GM18508 (cell line): ENCODE measurements at regions not wholly inside any gene's neighbourhood (a gene's known extent, or its start where the extent isn't known, plus 50 kb on each side); places are given as distances from the start of the nearest gene placed in this dataset.

Experiments
- ATAC-seq: cut with Tn5 transposase; IDR thresholded peaks from one replicate; pipeline ENCODE4 v1.9.1; 2021; ENCODE audit warnings: moderate number of reproducible peaks; ENCODE audit not compliant: insufficient read depth, unreplicated experiment

- ATAC-seq = no peak
Observed at GRCh38 chr10:131848296-131848695, 52.5 kb upstream of the PPP2R2D start.

- ATAC-seq = no peak
Observed at GRCh38 chr10:131848741-131849590, 51.8 kb upstream of the PPP2R2D start.

GRCh38 chr10:131849591-131850382 lies 51.0 kb upstream of the PPP2R2D start:
- no peak for ATAC-seq

- ATAC-seq = no peak
Observed at GRCh38 chr10:131850383-131850870, 50.4 kb upstream of the PPP2R2D start.
